Motor neuron (in vitro differentiated cells): ENCODE measurements at regions not wholly inside any gene's neighbourhood (a gene's known extent, or its start where the extent isn't known, plus 50 kb on each side); places are given as distances from the start of the nearest gene placed in this dataset.
"Not testable (repeated sequence)": the region's sequence is repeated elsewhere in the genome, so short reads cannot be mapped to it uniquely, and the experiment has no call there.

Experiments used
- ATAC-seq, 8 experiments: fragments of 200-7000 bp; cut with Tn5 transposase; replicated peaks in 6 of 8; 2 replicates each; pipeline ENCODE4 v1.8.0; 2021; ENCODE audit warnings: mild to moderate bottlenecking in 8 of 8, moderate library complexity in 8 of 8
- H3K27ac ChIP-seq, 2 donors: fragments of 250-450 bp; sonication (Bioruptor Pico); 2 replicates each; pipeline ENCODE4 v1.9.0; 2021; ENCODE audit warnings: antibody characterized with exemption in 2 of 2, mild to moderate bottlenecking in 2 of 2, moderate library complexity in 1 of 2
- H3K4me1 ChIP-seq, 2 donors: fragments of 250-450 bp; sonication (Bioruptor Pico); replicated peaks in 1 of 2; 2 replicates each; pipeline ENCODE4 v1.6.1; 2021; ENCODE audit warnings: antibody characterized with exemption in 2 of 2, mild to moderate bottlenecking in 2 of 2, moderate library complexity in 1 of 2
- H3K4me3 ChIP-seq, 5 donors: fragments of 250-450 bp; sonication (Bioruptor Pico); 2 replicates each; pipeline ENCODE4 v1.9.0; 2021; ENCODE audit warnings: antibody characterized with exemption in 5 of 5, mild to moderate bottlenecking in 5 of 5, moderate library complexity in 4 of 5
- WGBS, 10 experiments: fragments of 450-650 bp; shearing (Covaris generic); methylation state at CpG; one replicate each; pipeline ENCODE4 v1.0.0; 2022; 5-methylcytosine and 5-hydroxymethylcytosine counted together
- in situ Hi-C, 9 experiments: fragments of 400-800 bp; cut with MboI; loops; one replicate each; pipeline ENCODE4 v1.15.0; 2021; ENCODE audit warnings: low sequenced_read_pairs in 9 of 9, low pct_unique_long_range_greater_than_20kb in 2 of 9; ENCODE audit not compliant: unreplicated experiment in 9 of 9

DNA sequence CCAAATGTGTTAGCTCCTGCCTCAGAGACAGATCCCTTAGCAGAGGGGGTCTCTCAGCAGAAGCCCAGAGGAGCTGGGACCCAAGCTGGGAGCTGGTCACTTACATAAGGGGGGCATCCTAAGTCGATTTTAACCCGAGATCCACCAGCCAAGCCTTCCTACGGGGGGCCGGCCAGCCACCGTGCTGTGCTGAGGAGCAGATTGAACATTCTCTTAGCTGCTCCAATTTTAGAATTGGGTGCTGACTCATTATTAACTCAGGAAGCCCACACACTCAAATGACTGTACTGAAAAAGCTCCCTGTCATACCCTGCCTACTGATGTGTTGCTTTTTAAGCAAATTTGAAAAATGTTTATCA lies 373.0 kb downstream of the BCL2L11 start:
- peak in 5 of 8 experiments; percentile 0 to 37 (median 18) for ATAC-seq
- peak overlapping the region in 2 of 5 donors; percentile 28 to 35 for H3K4me3 ChIP-seq
- in situ Hi-C loops, H3K27ac ChIP-seq, H3K4me1 ChIP-seq: not testable (repeated sequence)
- no CpG with 5 or more reads among the region's 5 CpGs for WGBS, 10 experiments

DNA sequence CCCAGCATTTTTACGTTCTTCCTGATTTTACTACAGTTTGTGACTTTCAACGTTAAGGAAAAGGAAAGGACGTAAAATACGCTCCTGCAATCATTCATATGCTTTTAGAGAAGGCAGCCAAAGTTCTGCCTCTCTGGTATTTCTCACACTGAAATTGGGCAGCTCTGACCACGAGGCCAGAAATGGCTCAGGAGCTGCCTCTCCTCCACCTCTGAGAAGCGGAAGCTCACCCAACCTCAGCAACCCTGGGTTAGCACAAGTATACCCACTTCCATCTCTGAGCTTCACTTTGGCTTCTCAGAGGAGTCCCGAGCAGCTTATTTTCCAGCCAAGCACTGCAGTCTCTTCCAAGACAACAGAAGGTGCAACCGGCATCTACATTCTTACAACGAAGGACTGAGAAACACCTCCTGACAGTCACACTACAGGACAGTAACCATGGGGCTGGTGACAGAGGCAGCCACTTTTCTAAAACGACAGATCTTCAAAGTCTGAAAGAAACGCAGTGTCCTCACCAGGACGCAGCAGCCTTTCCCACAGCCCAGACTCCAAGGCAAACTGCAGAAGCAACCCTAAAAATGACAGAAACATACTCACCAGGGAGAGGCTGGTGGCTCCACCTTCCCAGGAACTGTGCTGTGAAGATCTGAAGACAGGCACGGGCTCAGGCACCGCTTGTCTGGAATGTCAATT lies 373.7 kb downstream of the BCL2L11 start:
- ATAC-seq, result peak in 3 of 8 experiments; percentile 2 to 62 (median 53)
- H3K4me1 ChIP-seq, in situ Hi-C loops, H3K4me3 ChIP-seq, H3K27ac ChIP-seq: not testable (repeated sequence)
- WGBS, 10 experiments, result no CpG with 5 or more reads among the region's 14 CpGs

DNA sequence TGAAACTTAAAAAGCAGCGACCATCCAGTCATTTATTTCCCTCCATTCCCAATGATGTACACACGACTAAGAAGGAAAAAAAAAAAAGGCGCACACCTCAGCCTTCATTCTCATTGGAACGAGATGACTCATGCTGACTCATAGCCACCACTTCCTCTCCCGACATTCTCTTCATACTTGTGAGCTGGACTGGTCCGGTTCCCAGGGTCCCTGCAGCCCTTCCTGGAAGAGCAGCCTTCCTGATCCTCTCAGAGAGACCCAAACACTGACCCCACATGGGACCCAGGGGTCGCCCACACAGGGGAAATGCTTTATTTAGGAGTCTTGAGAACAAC lies 374.2 kb downstream of the BCL2L11 start:
- in situ Hi-C loops, result not testable (repeated sequence)

DNA sequence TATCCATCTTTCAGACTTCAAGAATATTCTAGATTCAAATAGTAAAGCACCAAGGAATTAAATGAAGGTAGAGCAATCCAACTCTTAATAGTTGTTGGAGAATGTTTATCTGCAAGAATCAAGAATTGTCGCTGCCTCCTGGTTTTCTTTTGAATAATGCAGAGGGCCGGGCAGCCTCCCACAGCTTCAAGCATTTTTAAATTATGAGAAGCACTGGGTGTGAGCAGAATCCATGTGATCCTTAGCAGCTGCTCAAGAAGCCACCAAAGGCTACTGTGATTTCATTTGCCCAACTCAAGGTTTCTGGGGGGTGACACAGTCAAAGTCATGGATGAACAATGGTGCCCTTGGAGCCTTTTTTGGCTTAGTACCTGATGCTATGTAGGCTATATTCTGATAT lies 374.9 kb downstream of the BCL2L11 start:
- no CpG with 5 or more reads among the region's 2 CpGs for WGBS, 10 experiments
- ATAC-seq, result peak in 3 of 8 experiments; percentile 31 to 51 (median 38)
- in situ Hi-C loops, H3K4me3 ChIP-seq, H3K4me1 ChIP-seq, H3K27ac ChIP-seq: not testable (repeated sequence)

More for the DNA sequence above, 374.2 kb downstream of the BCL2L11 start:
- H3K27ac ChIP-seq, H3K4me1 ChIP-seq, H3K4me3 ChIP-seq: not testable (repeated sequence)
- WGBS, 10 experiments, result no CpG with 5 or more reads among the region's 7 CpGs
- peak; percentile 47 to 99 (median 98) for ATAC-seq

DNA sequence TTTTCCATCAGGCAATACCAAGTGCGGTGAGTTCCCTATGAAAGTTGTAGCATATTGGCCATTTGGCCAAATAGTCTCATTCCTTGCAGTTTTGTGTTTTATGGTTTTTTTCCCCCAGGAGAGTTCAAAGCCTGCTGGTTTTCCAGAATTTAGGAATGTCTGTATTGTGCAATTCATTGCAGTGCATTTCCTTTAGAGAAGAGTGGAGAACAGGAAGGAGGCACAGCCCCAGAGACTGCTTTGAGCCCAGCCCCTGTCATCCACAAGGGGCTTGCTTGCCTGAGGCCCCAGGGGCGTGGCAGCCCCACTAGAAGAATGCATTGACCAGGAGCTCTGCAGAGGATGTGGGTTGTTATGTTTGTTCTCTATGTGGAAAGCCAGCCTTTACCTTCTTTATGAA lies 375.5 kb downstream of the BCL2L11 start:
- in situ Hi-C loops, H3K4me3 ChIP-seq, H3K4me1 ChIP-seq, H3K27ac ChIP-seq: not testable (repeated sequence)
- ATAC-seq, result peak in 2 of 8 experiments; percentile 2 to 9
- WGBS, 10 experiments, result 0 to 100% methylated on average over 1 of the region's 2 CpGs; no CpG with 5 or more reads in 8 of the 10 experiments

DNA sequence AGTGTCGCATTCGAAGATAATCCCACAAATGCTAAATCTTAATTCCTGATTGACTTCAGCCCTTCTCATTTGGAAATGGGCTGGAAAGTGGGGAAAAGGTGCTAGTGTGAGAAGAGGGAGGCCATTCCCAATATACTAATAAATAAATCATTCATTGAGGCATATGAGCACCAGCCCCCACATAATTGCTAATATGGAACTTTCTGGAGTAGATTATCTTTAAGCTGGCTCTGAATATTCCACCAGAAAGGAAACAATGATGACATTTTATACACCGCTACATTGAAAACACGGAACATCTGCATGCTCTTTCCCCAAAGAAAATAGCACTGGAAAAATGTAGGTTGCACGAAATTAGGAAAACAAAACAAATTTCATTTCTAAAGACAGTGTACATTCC lies 376.1 kb downstream of the BCL2L11 start:
- WGBS, 10 experiments, result no CpG with 5 or more reads among the region's 5 CpGs
- H3K4me3 ChIP-seq, H3K4me1 ChIP-seq, ATAC-seq, in situ Hi-C loops, H3K27ac ChIP-seq: not testable (repeated sequence)

DNA sequence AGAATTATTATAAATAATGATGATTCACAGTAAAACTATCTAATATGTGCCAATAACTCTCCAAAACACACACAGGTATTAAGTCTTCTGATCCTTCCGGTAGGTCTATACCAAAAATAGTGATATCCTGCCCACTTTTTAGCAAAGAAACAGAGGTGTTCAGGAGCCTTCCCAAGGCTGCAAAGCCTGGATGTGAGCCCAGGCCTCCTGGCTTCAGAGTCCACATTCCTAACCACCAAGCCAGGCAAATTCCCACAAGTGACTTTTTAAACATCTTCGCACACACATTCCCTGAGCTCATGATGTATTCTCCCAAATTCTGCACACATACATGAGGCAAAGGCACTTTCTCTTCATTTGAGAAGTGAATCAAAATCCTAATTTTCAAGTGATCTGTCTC lies 376.6 kb downstream of the BCL2L11 start:
- ATAC-seq, H3K4me1 ChIP-seq, H3K27ac ChIP-seq, in situ Hi-C loops, H3K4me3 ChIP-seq: not testable (repeated sequence)
- WGBS, 10 experiments, result no CpG with 5 or more reads among the region's 2 CpGs

DNA sequence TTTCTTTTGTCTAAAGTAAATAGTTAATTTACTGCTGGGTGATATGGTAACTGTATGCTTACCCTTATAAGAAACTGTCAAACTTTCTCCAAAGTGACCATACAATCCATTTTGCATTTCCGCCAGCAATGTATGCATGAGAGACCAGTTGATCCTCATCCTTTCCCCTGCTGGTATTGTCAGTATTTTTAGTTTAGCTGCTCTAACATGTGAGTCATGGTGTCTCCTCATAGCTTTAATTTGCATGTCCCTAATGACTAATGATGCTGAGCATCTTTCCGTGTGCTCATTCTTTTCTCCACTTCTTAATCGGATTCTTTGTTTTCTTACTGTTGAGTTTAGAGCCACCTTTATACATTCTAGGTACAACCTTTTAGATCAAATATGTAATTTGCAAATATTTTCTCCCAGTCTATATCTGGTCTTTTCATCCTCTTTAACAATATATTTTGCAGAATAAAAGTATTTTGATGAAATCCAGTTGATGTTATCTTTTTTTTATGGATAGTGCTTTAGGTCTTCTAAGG lies 379.9 kb downstream of the BCL2L11 start:
- peak in 4 of 8 experiments; percentile 33 to 65 (median 52) for ATAC-seq
- H3K27ac ChIP-seq, H3K4me1 ChIP-seq, H3K4me3 ChIP-seq, in situ Hi-C loops: not testable (repeated sequence)
- no CpG with 5 or more reads among the region's 3 CpGs for WGBS, 10 experiments

DNA sequence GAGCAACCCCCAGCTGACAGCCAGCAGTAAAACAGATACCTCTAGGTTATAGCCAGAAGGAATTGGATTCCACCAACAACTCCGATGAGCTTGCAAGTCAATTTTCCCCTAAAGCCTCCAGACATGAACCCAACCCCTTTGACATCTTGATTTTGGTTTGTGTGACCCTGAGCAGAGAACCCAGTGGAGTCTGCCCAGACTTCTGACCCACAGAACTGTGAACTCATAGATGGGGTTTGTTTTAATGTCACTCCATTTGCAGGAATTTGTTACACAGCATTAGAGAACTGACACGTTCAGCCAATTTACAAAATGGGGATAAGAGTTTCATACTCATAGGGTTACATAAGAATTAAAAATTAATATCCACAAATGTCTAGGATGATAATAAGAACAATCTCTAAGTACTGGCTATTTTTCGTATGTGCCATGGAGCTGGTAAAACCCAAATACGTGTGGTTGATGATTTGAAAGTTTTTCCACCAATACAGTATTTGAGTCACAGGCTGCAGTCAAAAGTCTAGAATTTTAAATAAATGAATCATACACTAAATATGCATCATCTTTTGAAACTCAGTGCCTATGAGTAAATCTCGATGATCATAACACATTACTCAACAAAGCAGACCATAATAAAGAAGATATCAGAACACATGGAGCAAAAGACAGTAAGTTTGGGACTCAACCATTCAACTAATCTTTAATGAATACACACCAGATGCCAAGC lies 380.0 kb downstream of the ANAPC1 start:
- H3K4me3 ChIP-seq, H3K27ac ChIP-seq, in situ Hi-C loops, H3K4me1 ChIP-seq: not testable (repeated sequence)
- no CpG with 5 or more reads among the region's 5 CpGs for WGBS, 10 experiments
- peak in 3 of 8 experiments; percentile 33 to 68 (median 66) for ATAC-seq

DNA sequence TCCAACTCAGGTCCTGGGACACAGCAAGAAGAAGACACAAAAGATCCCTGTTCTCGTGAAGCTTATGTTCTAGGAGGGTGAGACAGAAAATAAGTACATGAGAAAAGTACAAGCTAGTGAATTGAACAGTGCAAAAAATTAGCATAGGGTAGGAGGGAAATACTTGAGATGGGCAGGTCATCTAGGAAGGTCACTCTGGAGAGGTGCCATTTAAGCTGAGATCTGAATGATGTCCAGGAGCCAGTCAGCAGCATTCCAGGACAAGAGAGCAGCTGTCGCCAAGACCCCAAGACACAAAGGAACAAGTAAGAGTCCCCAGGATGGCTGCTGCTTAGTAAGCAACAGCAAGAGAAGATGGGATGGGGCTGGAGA lies 379.4 kb downstream of the ANAPC1 start:
- H3K4me3 ChIP-seq, H3K4me1 ChIP-seq, H3K27ac ChIP-seq, in situ Hi-C loops: not testable (repeated sequence)
- peak in 2 of 8 experiments; percentile 39 to 43 for ATAC-seq
- no CpG with 5 or more reads among the region's 2 CpGs for WGBS, 10 experiments

DNA sequence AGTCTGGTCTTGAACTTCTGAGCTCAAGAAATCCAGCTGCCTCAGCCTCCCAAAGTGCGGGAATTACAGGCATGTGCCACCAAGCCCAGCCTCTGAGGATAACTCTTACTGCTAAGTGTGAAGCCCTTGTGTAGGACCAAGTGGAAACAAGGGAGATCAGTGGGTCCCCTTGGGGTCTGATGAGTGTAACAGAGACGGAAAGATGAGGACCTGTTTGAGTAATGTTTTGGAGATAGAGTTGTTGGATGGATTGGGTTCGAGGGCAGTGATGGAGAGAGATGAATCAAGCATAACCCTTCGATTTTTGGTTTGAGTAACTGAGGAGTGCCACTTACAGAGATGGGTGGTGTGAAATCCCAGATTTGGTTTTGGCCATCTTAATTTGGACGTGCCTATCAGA lies 378.7 kb downstream of the ANAPC1 start:
- in situ Hi-C loops, ATAC-seq, H3K27ac ChIP-seq, H3K4me1 ChIP-seq, H3K4me3 ChIP-seq: not testable (repeated sequence)
- WGBS, 10 experiments, result no CpG with 5 or more reads among the region's 5 CpGs

DNA sequence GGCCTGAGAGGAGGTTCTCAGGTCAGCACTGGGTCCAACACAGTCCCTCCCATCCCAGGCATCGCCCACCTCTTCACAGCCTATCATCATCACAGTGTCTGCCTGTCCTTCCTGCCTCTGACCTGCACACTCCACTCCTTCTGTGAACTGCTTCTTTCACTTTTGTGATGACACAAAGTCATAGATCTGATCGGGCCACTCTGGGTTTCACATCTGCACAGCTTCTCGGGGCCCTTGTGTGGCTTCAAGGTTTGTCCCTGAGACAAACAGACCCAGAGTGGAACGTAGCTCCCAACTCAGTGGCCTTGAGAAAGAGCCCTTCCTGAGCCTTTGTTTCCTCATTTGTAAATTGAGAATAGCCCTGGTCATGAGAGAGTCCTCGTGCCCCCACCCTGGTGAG lies 377.1 kb downstream of the ANAPC1 start:
- H3K27ac ChIP-seq, in situ Hi-C loops, H3K4me1 ChIP-seq, H3K4me3 ChIP-seq, ATAC-seq: not testable (repeated sequence)
- WGBS, 10 experiments, result no CpG with 5 or more reads among the region's 5 CpGs

DNA sequence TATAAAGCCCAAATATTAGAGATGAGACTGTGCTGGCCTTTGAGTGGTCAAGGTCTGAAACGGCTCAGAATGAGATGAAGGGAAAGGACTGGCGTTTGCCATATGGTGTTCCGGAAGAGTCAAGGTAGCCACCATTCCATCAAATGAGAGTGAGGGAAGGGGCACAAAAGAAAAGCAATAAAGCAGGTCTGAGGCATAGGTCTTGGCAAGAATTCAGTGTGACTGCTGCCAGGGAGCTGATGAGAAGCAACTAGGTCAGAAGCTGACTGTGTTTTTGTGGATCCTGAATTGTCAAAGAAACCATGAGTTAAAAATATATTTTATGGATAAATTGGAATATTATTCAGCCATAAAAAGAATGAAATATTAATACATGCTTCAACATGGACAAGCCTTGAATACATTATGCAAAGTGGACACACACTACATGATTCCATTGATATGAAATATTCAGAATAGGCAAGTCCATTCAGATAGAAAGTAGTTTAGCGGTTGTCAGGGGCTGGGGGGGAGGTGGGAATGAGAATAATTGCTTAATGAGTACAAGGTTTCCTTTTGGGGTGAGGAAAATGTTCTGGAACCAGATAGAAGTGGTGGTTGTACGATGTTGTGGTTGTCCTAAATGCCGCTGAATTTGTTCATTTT lies 374.6 kb downstream of the ANAPC1 start:
- in situ Hi-C loops, result not testable (repeated sequence)

More for the DNA sequence above, 374.6 kb downstream of the ANAPC1 start:
- not testable (repeated sequence) for H3K27ac ChIP-seq, H3K4me3 ChIP-seq, H3K4me1 ChIP-seq
- ATAC-seq, result peak in 4 of 8 experiments; percentile 43 to 88 (median 57)
- WGBS, 10 experiments, result 100% methylated on average over 1 of the region's 6 CpGs; no CpG with 5 or more reads in 8 of the 10 experiments
